DND-41 (cell line): ENCODE measurements at regions not wholly inside any gene's neighbourhood (a gene's known extent, or its start where the extent isn't known, plus 50 kb on each side); places are given as distances from the start of the nearest gene placed in this dataset.

Experiments
- ATAC-seq: fragments of 200-7000 bp; cut with Tn5 transposase; 3 replicates; pipeline ENCODE4 v1.9.1; 2021; ENCODE audit warnings: low read depth; ENCODE audit not compliant: insufficient read depth
- DNase-seq: peaks from one replicate; pipeline ENCODE4 v3.0.0-alpha.2; 2020
- H2AFZ ChIP-seq: 2 replicates; pipeline ENCODE4 v1.6.0; 2012; ENCODE audit warnings: low read depth, low read length
- H3K27ac ChIP-seq: 2 replicates; pipeline ENCODE4 v1.5.1; 2012; ENCODE audit warnings: low read length, inconsistent platforms
- H3K27me3 ChIP-seq: fragments of 200-600 bp; sonication (generic); 2 replicates; pipeline ENCODE4 v1.6.0; 2012; ENCODE audit warnings: low read length, mild to moderate bottlenecking, inconsistent platforms; ENCODE audit not compliant: insufficient read depth, poor library complexity
- H3K36me3 ChIP-seq: 2 replicates; pipeline ENCODE4 v1.5.1; 2012; ENCODE audit warnings: low read length, inconsistent platforms; ENCODE audit not compliant: insufficient read depth
- H3K4me1 ChIP-seq: 2 replicates; pipeline ENCODE4 v1.5.1; 2012; ENCODE audit warnings: mild to moderate bottlenecking, low read length; ENCODE audit not compliant: insufficient read depth
- H3K4me2 ChIP-seq: 2 replicates; pipeline ENCODE4 v1.6.0; 2012; ENCODE audit warnings: mild to moderate bottlenecking, moderate library complexity, low read length, inconsistent platforms; ENCODE audit not compliant: insufficient read depth
- H3K4me3 ChIP-seq, 2 experiments: fragments of 200-600 bp in 1 of 2; shearing (Covaris generic) in 1 of 2; 2 replicates each; pipeline ENCODE4 v1.5.1; 2012 to 2016; ENCODE audit warnings: inconsistent platforms in 2 of 2, low read length in 2 of 2, mild to moderate bottlenecking in 2 of 2, low read depth in 1 of 2, moderate library complexity in 1 of 2
- H3K79me2 ChIP-seq: 2 replicates; pipeline ENCODE4 v1.6.0; 2012; ENCODE audit warnings: low read length, inconsistent platforms; ENCODE audit not compliant: insufficient read depth
- H3K9ac ChIP-seq: 2 replicates; pipeline ENCODE4 v1.6.0; 2012; ENCODE audit warnings: low read depth, mild to moderate bottlenecking, inconsistent platforms, low read length, moderate library complexity
- H3K9me3 ChIP-seq: 2 replicates; pipeline ENCODE4 v1.5.1; 2012; ENCODE audit warnings: low read length, moderate library complexity, mild to moderate bottlenecking, inconsistent platforms; ENCODE audit not compliant: insufficient read depth, severe bottlenecking
- H4K20me1 ChIP-seq: 2 replicates; pipeline ENCODE4 v1.6.0; 2012; ENCODE audit warnings: low read length; ENCODE audit not compliant: insufficient read depth
- CTCF ChIP-seq: IDR thresholded peaks from 2 replicates; pipeline ENCODE4 v1.5.1; 2012; ENCODE audit warnings: borderline replicate concordance, low read length, moderate library complexity, mild to moderate bottlenecking; ENCODE audit not compliant: poor library complexity, severe bottlenecking; ENCODE audit errors: extremely low read depth
- EZH2 ChIP-seq: IDR thresholded peaks from 3 replicates; pipeline ENCODE4 v1.6.1; 2012; ENCODE audit warnings: borderline replicate concordance, low read depth, mild to moderate bottlenecking, moderate library complexity, low read length, inconsistent platforms; ENCODE audit not compliant: severe bottlenecking

- no peak overlapping the region for H3K27ac ChIP-seq
- no peaks in the 10 kb centered on the region for H3K36me3 ChIP-seq
- H3K79me2 ChIP-seq = no peaks in the 10 kb centered on the region
- H3K4me2 ChIP-seq = no peak overlapping the region
- no peak overlapping the region for H2AFZ ChIP-seq
- no peaks in the 10 kb centered on the region for H3K9me3 ChIP-seq
- no peaks in the 10 kb centered on the region for H4K20me1 ChIP-seq
- H3K27me3 ChIP-seq = no peaks in the 10 kb centered on the region
- no peak overlapping the region for H3K9ac ChIP-seq
- no peak for TF ChIP-seq CTCF
- no peak for TF ChIP-seq EZH2
- no peak overlapping the region for H3K4me3 ChIP-seq
- DNase-seq (no peak), ATAC-seq (no peak)
- no peaks in the 10 kb centered on the region for H3K4me1 ChIP-seq
These were observed 750.8 kb downstream of the REEP3 start for GRCh38 chr10:64271983-64272382.

- no peak overlapping the region for H3K9ac ChIP-seq
- H3K4me1 ChIP-seq = no peaks in the 10 kb centered on the region
- no peaks in the 10 kb centered on the region for H3K79me2 ChIP-seq
- H3K27ac ChIP-seq = no peak overlapping the region
- ATAC-seq (no peak), DNase-seq (no peak)
- H3K27me3 ChIP-seq = no peaks in the 10 kb centered on the region
- no peak overlapping the region for H3K4me3 ChIP-seq
- H3K4me2 ChIP-seq = no peak overlapping the region
- H4K20me1 ChIP-seq = no peaks in the 10 kb centered on the region
- H2AFZ ChIP-seq = no peak overlapping the region
- H3K36me3 ChIP-seq = no peaks in the 10 kb centered on the region
- TF ChIP-seq EZH2 = no peak
- no peak for TF ChIP-seq CTCF
- no peaks in the 10 kb centered on the region for H3K9me3 ChIP-seq
These were observed 753.8 kb downstream of the REEP3 start for GRCh38 chr10:64275001-64275400.

GRCh38 chr10:64275774-64276173 lies 754.6 kb downstream of the REEP3 start:
- H3K4me2 ChIP-seq = no peak overlapping the region
- no peaks in the 10 kb centered on the region for H3K36me3 ChIP-seq
- no peak overlapping the region for H3K4me3 ChIP-seq
- H4K20me1 ChIP-seq = no peaks in the 10 kb centered on the region
- ATAC-seq (no peak), DNase-seq (no peak)
- no peak overlapping the region for H3K27ac ChIP-seq
- H3K27me3 ChIP-seq = no peaks in the 10 kb centered on the region
- no peaks in the 10 kb centered on the region for H3K4me1 ChIP-seq
- no peaks in the 10 kb centered on the region for H3K79me2 ChIP-seq
- TF ChIP-seq EZH2 = no peak
- TF ChIP-seq CTCF = no peak
- no peaks in the 10 kb centered on the region for H3K9me3 ChIP-seq
- H3K9ac ChIP-seq = no peak overlapping the region
- H2AFZ ChIP-seq = no peak overlapping the region

GRCh38 chr10:64277536-64277935 lies 756.3 kb downstream of the REEP3 start:
- TF ChIP-seq EZH2 (no peak), CTCF (no peak)
- H3K9me3 ChIP-seq = no peaks in the 10 kb centered on the region
- H3K36me3 ChIP-seq = no peaks in the 10 kb centered on the region
- H3K4me1 ChIP-seq = no peaks in the 10 kb centered on the region
- H2AFZ ChIP-seq = no peak overlapping the region
- DNase-seq (no peak), ATAC-seq (no peak)
- no peak overlapping the region for H3K4me3 ChIP-seq
- no peak overlapping the region for H3K4me2 ChIP-seq
- H3K9ac ChIP-seq = no peak overlapping the region
- no peaks in the 10 kb centered on the region for H3K79me2 ChIP-seq
- no peaks in the 10 kb centered on the region for H4K20me1 ChIP-seq
- H3K27me3 ChIP-seq = no peaks in the 10 kb centered on the region
- no peak overlapping the region for H3K27ac ChIP-seq
